H1 (cell line): ENCODE measurements at regions not wholly inside any gene's neighbourhood (a gene's known extent, or its start where the extent isn't known, plus 50 kb on each side); places are given as distances from the start of the nearest gene placed in this dataset.

Source experiments
- CTCF ChIA-PET: fragments of 300-600 bp; sonication (Branson Sonifier 250); formaldehyde crosslinking; loops from one replicate; lab custom pipeline; 2021; ENCODE audit not compliant: partially characterized antibody; lab: Charles Lee
- POLR2A ChIA-PET: fragments of 300-600 bp; sonication (Branson Sonifier 250); formaldehyde crosslinking; loops from one replicate; lab custom pipeline; 2021; ENCODE audit warnings: inconsistent platforms; ENCODE audit not compliant: partially characterized antibody; lab: Charles Lee
- DNase-seq, 2 experiments: peaks; one replicate each; pipeline versions ENCODE4 v3.0.0 to v3.0.0-alpha.2; 2010 to 2022; ENCODE audit warnings: low spot score in 2 of 2, low read depth in 1 of 2, mixed read lengths in 1 of 2
- FAIRE-seq: peaks from 2 replicates; lab custom pipeline; 2011; peaks lifted over from hg19 to GRCh38; lab: Jason Lieb, UNC
- H2AFZ ChIP-seq: 2 replicates; pipeline ENCODE4 v1.8.1; 2012; ENCODE audit warnings: low read length, inconsistent platforms
- H2AK5ac ChIP-seq: 2 replicates; pipeline ENCODE4 v1.6.1; 2013; ENCODE audit warnings: low read depth, low read length
- H2BK120ac ChIP-seq: replicated peaks from 2 replicates; pipeline ENCODE3; 2013; ENCODE audit warnings: low read depth, low read length, inconsistent platforms
- H2BK12ac ChIP-seq: 2 replicates; pipeline ENCODE4 v1.6.1; 2013; ENCODE audit warnings: low read depth, low read length
- H2BK15ac ChIP-seq: 2 replicates; pipeline ENCODE4 v1.6.1; 2013; ENCODE audit warnings: low read length
- H2BK20ac ChIP-seq: 2 replicates; pipeline ENCODE4 v1.6.1; 2013; ENCODE audit warnings: low read length
- H2BK5ac ChIP-seq: 2 replicates; pipeline ENCODE4 v1.6.1; 2013; ENCODE audit warnings: low read depth, low read length
- H3K14ac ChIP-seq: 2 replicates; pipeline ENCODE4 v1.6.1; 2013; ENCODE audit warnings: inconsistent platforms; ENCODE audit not compliant: insufficient read length
- H3K18ac ChIP-seq: 2 replicates; pipeline ENCODE4 v1.6.1; 2013; ENCODE audit warnings: low read length; ENCODE audit errors: extremely low read depth
- H3K23ac ChIP-seq: 2 replicates; pipeline ENCODE4 v1.6.1; 2013; ENCODE audit warnings: inconsistent platforms; ENCODE audit not compliant: insufficient read length
- H3K23me2 ChIP-seq: 2 replicates; pipeline ENCODE4 v1.6.1; 2013; ENCODE audit warnings: low read depth, low read length
- H3K27ac ChIP-seq: 2 replicates; pipeline ENCODE4 v1.6.1; 2011; ENCODE audit warnings: low read depth, low read length, inconsistent platforms
- H3K27me3 ChIP-seq, 4 experiments: replicated peaks in 1 of 4; 1 replicate in 1 of 4; 2 replicates in 3 of 4; pipeline versions ENCODE4 v1.6.1 to v1.8.1; 2011 to 2013; ENCODE audit warnings: low read length in 3 of 4, mild to moderate bottlenecking in 3 of 4, inconsistent platforms in 2 of 4, mixed read lengths in 2 of 4, moderate library complexity in 1 of 4; ENCODE audit not compliant: control insufficient read depth in 3 of 4, insufficient read depth in 3 of 4; ENCODE audit errors: extremely low read depth in 1 of 4
- H3K36me3 ChIP-seq, 4 experiments: 2 replicates each; pipeline versions ENCODE4 v1.6.1 to v1.8.1; 2011 to 2013; ENCODE audit warnings: mild to moderate bottlenecking in 4 of 4, low read length in 3 of 4, moderate library complexity in 2 of 4, control low read depth in 1 of 4, inconsistent platforms in 1 of 4; ENCODE audit not compliant: insufficient read depth in 4 of 4, control insufficient read depth in 2 of 4
- H3K4ac ChIP-seq: replicated peaks from 2 replicates; pipeline ENCODE3; 2013; ENCODE audit warnings: low read length, low read depth, mixed read lengths, inconsistent platforms; ENCODE audit not compliant: insufficient read length
- H3K4me1 ChIP-seq, 4 experiments: replicated peaks in 1 of 4; 1 replicate in 1 of 4; 2 replicates in 3 of 4; pipeline versions ENCODE4 v1.6.1 to v1.8.1; 2011 to 2013; ENCODE audit warnings: low read length in 3 of 4, inconsistent platforms in 2 of 4, mixed read lengths in 1 of 4; ENCODE audit not compliant: insufficient read depth in 4 of 4, control insufficient read depth in 3 of 4
- H3K4me2 ChIP-seq, 2 experiments: 2 replicates each; pipeline versions ENCODE4 v1.6.1 to v1.8.1; 2011 to 2013; ENCODE audit warnings: low read depth in 2 of 2, low read length in 2 of 2, control low read depth in 1 of 2, inconsistent platforms in 1 of 2, mild to moderate bottlenecking in 1 of 2; ENCODE audit not compliant: insufficient read depth in 1 of 2
- H3K4me3 ChIP-seq, 4 experiments: fragments of 200-600, 300-600 bp in 1 of 4; sonication (generic), shearing (Covaris generic), sonication (Bioruptor Twin) in 1 of 4; 2 replicates each; pipeline versions ENCODE4 v1.5.1 to v1.8.1; 2011 to 2016; ENCODE audit warnings: low read length in 4 of 4, low read depth in 3 of 4, control low read depth in 2 of 4, inconsistent platforms in 2 of 4, mild to moderate bottlenecking in 2 of 4, mixed read lengths in 1 of 4, moderate library complexity in 1 of 4; ENCODE audit not compliant: insufficient read depth in 2 of 4; ENCODE audit errors: extremely low read depth in 1 of 4
- H3K56ac ChIP-seq: replicated peaks from 2 replicates; pipeline ENCODE3; 2013; ENCODE audit warnings: low read depth, mild to moderate bottlenecking, mixed read lengths, low read length, inconsistent platforms; ENCODE audit not compliant: insufficient read length
- H3K79me1 ChIP-seq: 2 replicates; pipeline ENCODE4 v1.6.1; 2013; ENCODE audit warnings: low read depth, low read length, control low read depth
- H3K79me2 ChIP-seq, 2 experiments: 2 replicates each; pipeline versions ENCODE4 v1.6.1 to v1.8.1; 2012 to 2013; ENCODE audit warnings: low read length in 2 of 2, mild to moderate bottlenecking in 2 of 2, inconsistent platforms in 1 of 2; ENCODE audit not compliant: insufficient read depth in 2 of 2, control insufficient read depth in 1 of 2
- H3K9ac ChIP-seq, 4 experiments: replicated peaks in 1 of 4; 1 replicate in 1 of 4; 2 replicates in 3 of 4; pipeline versions ENCODE4 v1.6.1 to v1.8.1; 2011 to 2013; ENCODE audit warnings: low read depth in 3 of 4, low read length in 3 of 4, control low read depth in 2 of 4, mild to moderate bottlenecking in 2 of 4, moderate library complexity in 2 of 4, inconsistent platforms in 1 of 4; ENCODE audit errors: extremely low read depth in 1 of 4
- H3K9me3 ChIP-seq, 2 experiments: 2 replicates each; pipeline versions ENCODE4 v1.6.1 to v1.8.1; 2012 to 2013; ENCODE audit warnings: mild to moderate bottlenecking in 2 of 2, moderate library complexity in 2 of 2, control low read depth in 1 of 2, inconsistent platforms in 1 of 2, low read depth in 1 of 2, low read length in 1 of 2, mixed read lengths in 1 of 2; ENCODE audit not compliant: insufficient read depth in 2 of 2
- H4K20me1 ChIP-seq, 2 experiments: replicated peaks in 1 of 2; 2 replicates each; pipeline versions ENCODE3 to v1.8.1; 2011 to 2013; ENCODE audit warnings: inconsistent platforms in 2 of 2, low read length in 2 of 2, mild to moderate bottlenecking in 1 of 2; ENCODE audit not compliant: insufficient read depth in 2 of 2, control insufficient read depth in 1 of 2
- H4K5ac ChIP-seq: 2 replicates; pipeline ENCODE4 v1.6.1; 2013; ENCODE audit warnings: low read length, low read depth, mixed read lengths, inconsistent platforms; ENCODE audit not compliant: insufficient read length
- H4K8ac ChIP-seq: 2 replicates; pipeline ENCODE4 v1.8.0; 2013; ENCODE audit warnings: mild to moderate bottlenecking, moderate library complexity, low read length, inconsistent platforms; ENCODE audit not compliant: insufficient read depth; ENCODE audit errors: extremely low read depth
- H4K91ac ChIP-seq: replicated peaks from 2 replicates; pipeline ENCODE3; 2013; ENCODE audit warnings: low read length, mixed read lengths, inconsistent platforms; ENCODE audit not compliant: insufficient read length
- CBX5 ChIP-seq: fragments of 300-800, 300-1000 bp; sonication (generic); IDR thresholded peaks from 2 replicates; pipeline ENCODE4 v1.7.1; 2016; ENCODE audit warnings: antibody characterized with exemption, low read length, low read depth
- CREB1 ChIP-seq: IDR thresholded peaks from 2 replicates; pipeline ENCODE4 v1.6.1; 2012; ENCODE audit warnings: inconsistent platforms
- MAFK ChIP-seq: IDR thresholded peaks from 2 replicates; pipeline ENCODE4 v1.6.1; 2012; ENCODE audit warnings: low read depth, mild to moderate bottlenecking, improper control_type of control experiment, low read length
- NRF1 ChIP-seq: IDR thresholded peaks from 2 replicates; pipeline ENCODE4 v1.6.1; 2011; ENCODE audit warnings: mild to moderate bottlenecking, low read depth, low read length, improper control_type of control experiment
- POLR2A ChIP-seq, 2 experiments: IDR thresholded peaks; 1 replicate in 1 of 2; 2 replicates in 1 of 2; pipeline ENCODE4 v1.6.1; 2011; ENCODE audit warnings: low read depth in 2 of 2, low read length in 2 of 2, mild to moderate bottlenecking in 2 of 2; ENCODE audit errors: control extremely low read depth in 1 of 2
- RAD21 ChIP-seq, 2 experiments: IDR thresholded peaks in 1 of 2; conservative IDR thresholded peaks in 1 of 2; 2 replicates each; pipeline ENCODE4 v1.6.1; 2011; ENCODE audit warnings: low read depth in 2 of 2, low read length in 2 of 2, improper control_type of control experiment in 1 of 2, inconsistent platforms in 1 of 2, mild to moderate bottlenecking in 1 of 2, moderate library complexity in 1 of 2
- TAF7 ChIP-seq: optimal IDR thresholded peaks from 2 replicates; pipeline ENCODE3; 2011; ENCODE audit warnings: low read depth, mild to moderate bottlenecking, inconsistent platforms, low read length, moderate library complexity, borderline replicate concordance
- TCF12 ChIP-seq: IDR thresholded peaks from 2 replicates; pipeline ENCODE4 v1.6.1; 2011; ENCODE audit warnings: low read depth, mild to moderate bottlenecking, low read length
- WGBS, 2 experiments: shearing (Covaris generic) in 1 of 2; methylation state at CpG; one replicate each; pipeline versions ENCODE4 v1.1.6 to v1.1.7; 2013 to 2015; ENCODE audit warnings: low lambda C conversion rate in 2 of 2, mixed read lengths in 2 of 2, inconsistent platforms in 1 of 2, low coverage in 1 of 2, missing lambda C conversion rate in 1 of 2; ENCODE audit not compliant: insufficient replicate concordance in 2 of 2, insufficient coverage in 1 of 2, insufficient read length in 1 of 2; ENCODE audit errors: extremely low coverage in 1 of 2, missing lambda C conversion rate in 1 of 2; 5-methylcytosine and 5-hydroxymethylcytosine counted together
- TF ChIP-seq, protein P1 (sequence below): IDR thresholded peaks from 2 replicates; pipeline ENCODE4 v1.6.1; 2011; ENCODE audit warnings: low read depth, mild to moderate bottlenecking, low read length; ENCODE audit not compliant: insufficient read depth

DNA sequence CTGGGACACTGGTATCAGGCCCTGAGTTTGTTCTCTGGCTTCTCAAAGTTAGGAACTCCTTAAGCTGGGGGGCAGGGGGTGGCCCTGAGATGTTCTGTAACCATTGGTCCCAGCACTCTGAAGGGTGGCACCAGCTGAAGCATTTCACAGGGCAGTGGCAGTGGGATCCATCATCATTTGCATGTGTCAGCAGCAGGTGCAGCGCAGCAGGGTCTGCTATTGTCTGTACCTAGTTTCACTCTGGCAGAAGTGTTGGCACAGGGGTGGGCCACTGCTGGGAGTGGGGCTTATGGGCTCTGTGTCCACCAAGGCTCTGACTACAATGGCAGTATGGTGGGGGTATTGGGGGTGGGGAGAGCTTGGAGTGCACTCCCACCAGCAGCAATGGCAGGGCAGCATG, 460.4 kb upstream of the ZNF804A start:
- H4K20me1 ChIP-seq = no peaks in the 10 kb centered on the region
- no peak overlapping the region for H2AFZ ChIP-seq
- no peaks in the 10 kb centered on the region for H3K4me1 ChIP-seq
- no peak overlapping the region for H3K9ac ChIP-seq
- H4K5ac ChIP-seq = no peak overlapping the region
- POLR2A ChIA-PET = no interaction called here
- H2BK20ac ChIP-seq = no peak overlapping the region
- WGBS, 2 experiments = 100% methylated on average over 1 of the region's 1 CpG; no CpG with 5 or more reads in 1 of the 2 experiments
- no peak overlapping the region for H4K91ac ChIP-seq
- no peaks in the 10 kb centered on the region for H3K79me1 ChIP-seq
- H3K18ac ChIP-seq = no peak overlapping the region
- peak overlapping the region; percentile 14; the same call in 1 of the 2 replicates for H4K8ac ChIP-seq
- H3K27ac ChIP-seq = no peak overlapping the region
- FAIRE-seq = no peak
- H3K4me3 ChIP-seq = no peak overlapping the region
- no peak overlapping the region for H2BK12ac ChIP-seq
- no peaks in the 10 kb centered on the region for H3K9me3 ChIP-seq
- no peaks in the 10 kb centered on the region for H3K23me2 ChIP-seq
- no peak overlapping the region for H2BK5ac ChIP-seq
- no peak overlapping the region for H2BK120ac ChIP-seq
- H3K14ac ChIP-seq = no peak overlapping the region
- no peak for DNase-seq
- TF ChIP-seq, protein P1, sequence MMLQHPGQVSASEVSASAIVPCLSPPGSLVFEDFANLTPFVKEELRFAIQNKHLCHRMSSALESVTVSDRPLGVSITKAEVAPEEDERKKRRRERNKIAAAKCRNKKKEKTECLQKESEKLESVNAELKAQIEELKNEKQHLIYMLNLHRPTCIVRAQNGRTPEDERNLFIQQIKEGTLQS = no peak
- TF ChIP-seq RAD21 (IDR thresholded peaks at IDR 0.05 in 1 of 2, conservative IDR thresholded peaks at IDR 0.05 in 1 of 2; ENCODE audit: low read depth in 2 of 2, low read length in 2 of 2) = no peak
- no peak for TF ChIP-seq CBX5
- no peak for TF ChIP-seq POLR2A (IDR thresholded peaks at IDR 0.05; ENCODE audit: control extremely low read depth in 1 of 2, low read depth in 2 of 2, low read length in 2 of 2)
- TF ChIP-seq CREB1 = no peak
- TF ChIP-seq NRF1 = no peak
- no peak for TF ChIP-seq MAFK
- no peak for TF ChIP-seq TAF7
- TF ChIP-seq TCF12 = no peak
- TF ChIP-seq, all 59 proteins: peak for 0
- Histone ChIP-seq H3K4ac (no peak overlapping the region), H3K23ac (no peak overlapping the region), H3K36me3 (no peaks in the 10 kb centered on the region), H2BK15ac (no peak overlapping the region), H3K4me2 (no peak overlapping the region), H3K79me2 (no peaks in the 10 kb centered on the region), H3K56ac (no peak overlapping the region), H3K27me3 (no peaks in the 10 kb centered on the region), H2AK5ac (no peak overlapping the region)
- CTCF ChIA-PET = interaction anchor here (0.6 to 0.8 kb wide), 4 partner anchors 10 to 70 kb away, joined by 3 read pairs; no protein-coding TSS in a partner anchor
